Fibroblast of skin of back (primary cell): ENCODE measurements at regions not wholly inside any gene's neighbourhood (a gene's known extent, or its start where the extent isn't known, plus 50 kb on each side); places are given as distances from the start of the nearest gene placed in this dataset.
"Not testable (repeated sequence)": the region's sequence is repeated elsewhere in the genome, so short reads cannot be mapped to it uniquely, and the experiment has no call there.

Experiments
- DNase-seq: peaks from one replicate; pipeline ENCODE4 v3.0.0-alpha.2; 2013

- DNase-seq, result no peak
These were observed 54.9 kb upstream of the NLGN1 start for GRCh38 chr3:173342679-173343078.

- no peak for DNase-seq
These were observed 56.9 kb upstream of the NLGN1 start for GRCh38 chr3:173340626-173341025.

- DNase-seq, result no peak
These were observed 61.3 kb upstream of the NLGN1 start for GRCh38 chr3:173336261-173336660.

- DNase-seq, result no peak
These were observed 91.4 kb upstream of the NLGN1 start for GRCh38 chr3:173306110-173306509.

GRCh38 chr3:173304182-173304800 is 93.3 kb upstream of the NLGN1 start:
- DNase-seq, result no peak

- DNase-seq, result no peak
These were observed 95.9 kb upstream of the NLGN1 start for GRCh38 chr3:173301647-173302046.

- no peak for DNase-seq
These were observed 108.5 kb upstream of the NLGN1 start for GRCh38 chr3:173289072-173289471.

GRCh38 chr3:173287361-173287760 is 110.2 kb upstream of the NLGN1 start:
- DNase-seq, result no peak

GRCh38 chr3:173286507-173286906 is 111.0 kb upstream of the NLGN1 start:
- not testable (repeated sequence) for DNase-seq

GRCh38 chr3:173284301-173284700 is 113.2 kb upstream of the NLGN1 start:
- no peak for DNase-seq

GRCh38 chr3:173275740-173276139 is 121.8 kb upstream of the NLGN1 start:
- no peak for DNase-seq

GRCh38 chr3:173273838-173274237 is 123.7 kb upstream of the NLGN1 start:
- DNase-seq, result no peak

GRCh38 chr3:173268781-173269180 is 127.7 kb upstream of the SPATA16 start:
- no peak for DNase-seq

- no peak for DNase-seq
These were observed 126.7 kb upstream of the SPATA16 start for GRCh38 chr3:173267716-173268115.

GRCh38 chr3:173266441-173266840 is 125.4 kb upstream of the SPATA16 start:
- no peak for DNase-seq

GRCh38 chr3:173258697-173259096 is 117.7 kb upstream of the SPATA16 start:
- DNase-seq, result no peak

- DNase-seq, result no peak
These were observed 116.8 kb upstream of the SPATA16 start for GRCh38 chr3:173257797-173258196.

GRCh38 chr3:173255555-173255954 is 114.5 kb upstream of the SPATA16 start:
- no peak for DNase-seq

- no peak for DNase-seq
These were observed 112.4 kb upstream of the SPATA16 start for GRCh38 chr3:173253471-173253870.

- no peak for DNase-seq
These were observed 108.4 kb upstream of the SPATA16 start for GRCh38 chr3:173249457-173249856.

GRCh38 chr3:173241727-173242126 is 100.7 kb upstream of the SPATA16 start:
- no peak for DNase-seq

- no peak for DNase-seq
These were observed 97.1 kb upstream of the SPATA16 start for GRCh38 chr3:173238091-173238490.

GRCh38 chr3:173225351-173225750 is 84.3 kb upstream of the SPATA16 start:
- DNase-seq, result no peak

GRCh38 chr3:173221010-173221409 is 80.0 kb upstream of the SPATA16 start:
- DNase-seq, result no peak

- peak; percentile 3 for DNase-seq
These were observed 76.1 kb upstream of the SPATA16 start for GRCh38 chr3:173217127-173217526.
